IPS-NIHi11 (cell line): ENCODE measurements at regions not wholly inside any gene's neighbourhood (a gene's known extent, or its start where the extent isn't known, plus 50 kb on each side); places are given as distances from the start of the nearest gene placed in this dataset.
"Not testable (repeated sequence)": the region's sequence is repeated elsewhere in the genome, so short reads cannot be mapped to it uniquely, and the experiment has no call there.

Source experiments
- DNase-seq: peaks from one replicate; pipeline ENCODE4 v3.0.0; 2012; ENCODE audit warnings: mixed read lengths, low spot score

GRCh38 chr3:156048483-156048882, 71.9 kb upstream of the KCNAB1 start:
- not testable (repeated sequence) for DNase-seq

DNA sequence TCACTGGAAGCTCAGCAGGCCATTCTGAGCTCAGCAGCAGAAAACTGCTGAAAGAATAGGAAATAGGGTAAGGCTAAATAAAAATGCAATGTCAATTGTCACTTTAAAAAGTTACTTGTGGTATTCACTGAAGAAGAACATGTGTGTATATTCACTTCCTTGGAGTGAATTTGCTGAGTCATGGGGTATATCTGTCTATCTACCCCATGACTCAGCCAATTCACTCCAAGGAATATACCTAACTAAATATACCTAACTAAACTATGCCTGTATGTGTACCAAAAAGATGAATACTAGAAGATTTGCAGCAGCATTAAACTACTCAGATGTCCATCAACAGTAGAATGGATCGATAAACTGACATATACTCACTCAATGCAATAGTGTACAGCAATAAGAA, 69.5 kb upstream of the KCNAB1 start:
- no peak for DNase-seq

- no peak for DNase-seq
Measured at GRCh38 chr3:156051651-156052050, 68.7 kb upstream of the KCNAB1 start.

- no peak for DNase-seq
Measured at GRCh38 chr3:156052115-156052514, 68.3 kb upstream of the KCNAB1 start.

GRCh38 chr3:156059950-156060501, 60.4 kb upstream of the KCNAB1 start:
- DNase-seq = no peak

DNA sequence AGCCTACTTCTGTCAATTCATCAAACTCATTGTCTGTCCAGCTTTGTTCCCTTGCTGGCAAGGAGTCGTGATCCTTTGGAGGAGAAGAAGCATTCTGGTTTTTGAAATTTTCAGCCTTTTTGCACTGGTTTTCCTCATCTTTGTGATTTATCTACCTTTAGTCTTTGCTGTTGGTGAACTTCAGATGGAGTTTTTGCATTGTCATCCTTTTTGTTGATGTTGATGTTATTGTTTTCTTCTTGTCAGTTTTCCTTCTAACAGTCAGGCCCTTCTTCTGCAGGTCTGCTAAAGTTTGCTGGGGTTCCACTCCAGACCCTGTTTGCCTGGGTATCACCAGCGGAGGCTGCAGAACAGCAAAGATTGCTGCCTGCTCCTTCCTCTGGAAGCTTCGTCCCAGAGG, 52.2 kb upstream of the KCNAB1 start:
- not testable (repeated sequence) for DNase-seq

- no peak for DNase-seq
Measured at GRCh38 chr3:156070028-156070427, 50.4 kb upstream of the KCNAB1 start.
